Stimulated activated CD8-positive, alpha-beta memory T cell treated with anti-CD3 and anti-CD28 coated beads, Interleukin-4, amount 100 ng/mL, for 1 hour (primary cell): ENCODE measurements at regions not wholly inside any gene's neighbourhood (a gene's known extent, or its start where the extent isn't known, plus 50 kb on each side); places are given as distances from the start of the nearest gene placed in this dataset.
"Not testable (repeated sequence)": the region's sequence is repeated elsewhere in the genome, so short reads cannot be mapped to it uniquely, and the experiment has no call there.

Experiments
- DNase-seq, 2 donors: peaks; one replicate each; pipeline ENCODE4 v3.0.0-alpha.2; 2020; ENCODE audit warnings: low read depth in 2 of 2, low spot score in 1 of 2

- DNase-seq, result no peak
Measured at GRCh38 chr10:6738112-6738768, 158.2 kb upstream of the PRKCQ start.

- DNase-seq, result no peak
Measured at GRCh38 chr10:6737758-6738111, 157.7 kb upstream of the PRKCQ start.

- no peak for DNase-seq
Measured at GRCh38 chr10:6737080-6737641, 157.1 kb upstream of the PRKCQ start.

- DNase-seq, result no peak
Measured at GRCh38 chr10:6734286-6734685, 154.2 kb upstream of the PRKCQ start.

- DNase-seq, result no peak
Measured at GRCh38 chr10:6729861-6730344, 149.8 kb upstream of the PRKCQ start.

GRCh38 chr10:6729071-6729774 is 149.1 kb upstream of the PRKCQ start:
- no peak for DNase-seq

GRCh38 chr10:6726924-6727323 is 146.8 kb upstream of the PRKCQ start:
- no peak for DNase-seq

- no peak for DNase-seq
Measured at GRCh38 chr10:6722616-6723004, 142.5 kb upstream of the PRKCQ start.

- no peak for DNase-seq
Measured at GRCh38 chr10:6721964-6722615, 142.0 kb upstream of the PRKCQ start.

GRCh38 chr10:6721480-6721879 is 141.4 kb upstream of the PRKCQ start:
- no peak for DNase-seq

- no peak for DNase-seq
Measured at GRCh38 chr10:6719561-6719960, 139.5 kb upstream of the PRKCQ start.

GRCh38 chr10:6718550-6718949 is 138.5 kb upstream of the PRKCQ start:
- no peak for DNase-seq

GRCh38 chr10:6716516-6716915 is 136.4 kb upstream of the PRKCQ start:
- no peak for DNase-seq

GRCh38 chr10:6713716-6714115 is 133.6 kb upstream of the PRKCQ start:
- DNase-seq, result no peak

GRCh38 chr10:6713120-6713519 is 133.0 kb upstream of the PRKCQ start:
- DNase-seq, result no peak

GRCh38 chr10:6711881-6712280 is 131.8 kb upstream of the PRKCQ start:
- no peak for DNase-seq

GRCh38 chr10:6711408-6711841 is 131.3 kb upstream of the PRKCQ start:
- DNase-seq, result no peak

- DNase-seq, result no peak
Measured at GRCh38 chr10:6707352-6707751, 127.3 kb upstream of the PRKCQ start.

- no peak for DNase-seq
Measured at GRCh38 chr10:6706725-6707124, 126.6 kb upstream of the PRKCQ start.

GRCh38 chr10:6704896-6705295 is 124.8 kb upstream of the PRKCQ start:
- no peak for DNase-seq

- DNase-seq, result not testable (repeated sequence)
Measured at GRCh38 chr10:6702833-6703232, 122.8 kb upstream of the PRKCQ start.

- DNase-seq, result no peak
Measured at GRCh38 chr10:6702030-6702429, 122.0 kb upstream of the PRKCQ start.
